Activated CD4-positive, alpha-beta T cell treated with anti-CD3 and anti-CD28 coated beads, Interleukin-2, amount 50 U/mL, for 4 hours (primary cell): ENCODE measurements at regions not wholly inside any gene's neighbourhood (a gene's known extent, or its start where the extent isn't known, plus 50 kb on each side); places are given as distances from the start of the nearest gene placed in this dataset.
"Not testable (repeated sequence)": the region's sequence is repeated elsewhere in the genome, so short reads cannot be mapped to it uniquely, and the experiment has no call there.

Experiments
- DNase-seq, 2 experiments: peaks; one replicate each; pipeline ENCODE4 v3.0.0-alpha.2; 2020

GRCh38 chr21:5066682-5067251, 5454.6 kb upstream of the TPTE start:
- DNase-seq = not testable (repeated sequence)

- not testable (repeated sequence) for DNase-seq
Observed at GRCh38 chr21:5067326-5068048, 5453.9 kb upstream of the TPTE start.

GRCh38 chr21:5068649-5069048, 5452.7 kb upstream of the TPTE start:
- DNase-seq = not testable (repeated sequence)

GRCh38 chr21:5071180-5071579, 5450.2 kb upstream of the TPTE start:
- not testable (repeated sequence) for DNase-seq

- DNase-seq = not testable (repeated sequence)
Observed at GRCh38 chr21:5076854-5077253, 5444.5 kb upstream of the TPTE start.

GRCh38 chr21:5079361-5079760, 5442.0 kb upstream of the TPTE start:
- DNase-seq = not testable (repeated sequence)

- DNase-seq = not testable (repeated sequence)
Observed at GRCh38 chr21:5080015-5080414, 5441.4 kb upstream of the TPTE start.

GRCh38 chr21:5084246-5084645, 5437.1 kb upstream of the TPTE start:
- not testable (repeated sequence) for DNase-seq

- DNase-seq = not testable (repeated sequence)
Observed at GRCh38 chr21:5085456-5085855, 5435.9 kb upstream of the TPTE start.

- DNase-seq = not testable (repeated sequence)
Observed at GRCh38 chr21:5086416-5086815, 5435.0 kb upstream of the TPTE start.

- not testable (repeated sequence) for DNase-seq
Observed at GRCh38 chr21:5088820-5089219, 5432.6 kb upstream of the TPTE start.

- not testable (repeated sequence) for DNase-seq
Observed at GRCh38 chr21:5089399-5090089, 5431.8 kb upstream of the TPTE start.

- DNase-seq = not testable (repeated sequence)
Observed at GRCh38 chr21:5090132-5091079, 5431.0 kb upstream of the TPTE start.

- DNase-seq = not testable (repeated sequence)
Observed at GRCh38 chr21:5091274-5091673, 5430.1 kb upstream of the TPTE start.

GRCh38 chr21:5095628-5096027, 5425.8 kb upstream of the TPTE start:
- not testable (repeated sequence) for DNase-seq

GRCh38 chr21:5098010-5098743, 5423.2 kb upstream of the TPTE start:
- DNase-seq = not testable (repeated sequence)

GRCh38 chr21:5100604-5101174, 5420.7 kb upstream of the TPTE start:
- not testable (repeated sequence) for DNase-seq

GRCh38 chr21:5101749-5102148, 5419.6 kb upstream of the TPTE start:
- peak; percentile 75 to 78 for DNase-seq

GRCh38 chr21:5103880-5104561, 5417.4 kb upstream of the TPTE start:
- DNase-seq = peak in 1 of 2 experiments; percentile 21

GRCh38 chr21:5104562-5104928, 5416.8 kb upstream of the TPTE start:
- not testable (repeated sequence) for DNase-seq
